Fibroblast of lung (primary cell): ENCODE measurements at regions not wholly inside any gene's neighbourhood (a gene's known extent, or its start where the extent isn't known, plus 50 kb on each side); places are given as distances from the start of the nearest gene placed in this dataset.

Source experiments
- EZH2 ChIP-seq: IDR thresholded peaks from 2 replicates; pipeline ENCODE4 v1.5.1; 2012; ENCODE audit warnings: low read length, control low read depth, mild to moderate bottlenecking; ENCODE audit errors: missing control alignments
- TF ChIP-seq, protein P1 (sequence below), 2 donors: IDR thresholded peaks in 1 of 2; conservative IDR thresholded peaks in 1 of 2; 1 replicate in 1 of 2; 2 replicates in 1 of 2; pipeline ENCODE4 v1.5.1; 2011 to 2012; ENCODE audit warnings: low read length in 2 of 2, control low read depth in 1 of 2, inconsistent platforms in 1 of 2, low read depth in 1 of 2, mild to moderate bottlenecking in 1 of 2

DNA sequence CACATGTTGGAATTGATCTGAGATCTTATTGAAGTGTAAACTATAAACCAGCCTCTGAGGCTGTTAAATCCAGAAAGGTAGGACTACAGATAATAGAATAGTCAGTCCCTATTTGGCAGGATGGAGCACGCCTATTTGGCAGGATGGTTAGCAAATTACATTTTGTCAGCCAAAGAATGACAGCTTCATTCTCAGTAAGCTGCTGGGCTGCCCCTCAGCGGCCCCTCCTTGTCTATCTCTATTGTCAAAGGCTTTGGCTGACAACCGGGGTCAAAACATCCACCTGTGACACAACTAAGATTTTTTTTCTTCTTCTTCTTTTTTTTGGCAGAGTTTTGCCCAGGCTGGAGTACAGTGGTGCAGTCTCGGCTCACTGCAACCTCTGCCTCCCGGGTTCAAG is 123.4 kb upstream of the ECI2 start:
- TF ChIP-seq, protein P1, sequence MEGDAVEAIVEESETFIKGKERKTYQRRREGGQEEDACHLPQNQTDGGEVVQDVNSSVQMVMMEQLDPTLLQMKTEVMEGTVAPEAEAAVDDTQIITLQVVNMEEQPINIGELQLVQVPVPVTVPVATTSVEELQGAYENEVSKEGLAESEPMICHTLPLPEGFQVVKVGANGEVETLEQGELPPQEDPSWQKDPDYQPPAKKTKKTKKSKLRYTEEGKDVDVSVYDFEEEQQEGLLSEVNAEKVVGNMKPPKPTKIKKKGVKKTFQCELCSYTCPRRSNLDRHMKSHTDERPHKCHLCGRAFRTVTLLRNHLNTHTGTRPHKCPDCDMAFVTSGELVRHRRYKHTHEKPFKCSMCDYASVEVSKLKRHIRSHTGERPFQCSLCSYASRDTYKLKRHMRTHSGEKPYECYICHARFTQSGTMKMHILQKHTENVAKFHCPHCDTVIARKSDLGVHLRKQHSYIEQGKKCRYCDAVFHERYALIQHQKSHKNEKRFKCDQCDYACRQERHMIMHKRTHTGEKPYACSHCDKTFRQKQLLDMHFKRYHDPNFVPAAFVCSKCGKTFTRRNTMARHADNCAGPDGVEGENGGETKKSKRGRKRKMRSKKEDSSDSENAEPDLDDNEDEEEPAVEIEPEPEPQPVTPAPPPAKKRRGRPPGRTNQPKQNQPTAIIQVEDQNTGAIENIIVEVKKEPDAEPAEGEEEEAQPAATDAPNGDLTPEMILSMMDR (conservative IDR thresholded peaks at IDR 0.05 in 1 of 2, IDR thresholded peaks at IDR 0.05 in 1 of 2; ENCODE audit: low read depth in 1 of 2, low read length in 2 of 2): no peak
- TF ChIP-seq EZH2: no peak
